ENCODE measurements at regions not wholly inside any gene's neighbourhood (a gene's known extent, or its start where the extent isn't known, plus 50 kb on each side); places are given as distances from the start of the nearest gene placed in this dataset.

DNA sequence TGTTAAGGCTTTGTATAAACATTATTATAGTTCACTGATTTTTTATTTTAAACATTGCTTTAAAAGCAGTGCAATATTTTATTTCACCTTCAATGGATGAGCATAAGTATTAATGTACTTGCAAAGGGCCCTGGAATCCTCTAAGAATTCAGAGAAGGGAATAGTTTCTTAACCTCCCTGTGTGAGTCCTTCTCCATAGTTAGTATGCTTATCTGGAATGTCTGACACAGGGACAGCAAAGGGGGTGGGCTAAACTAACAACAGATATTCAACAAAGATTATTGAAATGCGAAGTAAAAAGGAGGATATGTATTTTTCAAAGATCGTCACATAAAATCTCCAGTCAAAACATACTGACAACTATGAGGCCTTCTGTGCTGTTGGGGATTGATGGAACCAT is 300.4 kb downstream of the CENPW start (continued):
- TF ChIP-seq, protein P1, sequence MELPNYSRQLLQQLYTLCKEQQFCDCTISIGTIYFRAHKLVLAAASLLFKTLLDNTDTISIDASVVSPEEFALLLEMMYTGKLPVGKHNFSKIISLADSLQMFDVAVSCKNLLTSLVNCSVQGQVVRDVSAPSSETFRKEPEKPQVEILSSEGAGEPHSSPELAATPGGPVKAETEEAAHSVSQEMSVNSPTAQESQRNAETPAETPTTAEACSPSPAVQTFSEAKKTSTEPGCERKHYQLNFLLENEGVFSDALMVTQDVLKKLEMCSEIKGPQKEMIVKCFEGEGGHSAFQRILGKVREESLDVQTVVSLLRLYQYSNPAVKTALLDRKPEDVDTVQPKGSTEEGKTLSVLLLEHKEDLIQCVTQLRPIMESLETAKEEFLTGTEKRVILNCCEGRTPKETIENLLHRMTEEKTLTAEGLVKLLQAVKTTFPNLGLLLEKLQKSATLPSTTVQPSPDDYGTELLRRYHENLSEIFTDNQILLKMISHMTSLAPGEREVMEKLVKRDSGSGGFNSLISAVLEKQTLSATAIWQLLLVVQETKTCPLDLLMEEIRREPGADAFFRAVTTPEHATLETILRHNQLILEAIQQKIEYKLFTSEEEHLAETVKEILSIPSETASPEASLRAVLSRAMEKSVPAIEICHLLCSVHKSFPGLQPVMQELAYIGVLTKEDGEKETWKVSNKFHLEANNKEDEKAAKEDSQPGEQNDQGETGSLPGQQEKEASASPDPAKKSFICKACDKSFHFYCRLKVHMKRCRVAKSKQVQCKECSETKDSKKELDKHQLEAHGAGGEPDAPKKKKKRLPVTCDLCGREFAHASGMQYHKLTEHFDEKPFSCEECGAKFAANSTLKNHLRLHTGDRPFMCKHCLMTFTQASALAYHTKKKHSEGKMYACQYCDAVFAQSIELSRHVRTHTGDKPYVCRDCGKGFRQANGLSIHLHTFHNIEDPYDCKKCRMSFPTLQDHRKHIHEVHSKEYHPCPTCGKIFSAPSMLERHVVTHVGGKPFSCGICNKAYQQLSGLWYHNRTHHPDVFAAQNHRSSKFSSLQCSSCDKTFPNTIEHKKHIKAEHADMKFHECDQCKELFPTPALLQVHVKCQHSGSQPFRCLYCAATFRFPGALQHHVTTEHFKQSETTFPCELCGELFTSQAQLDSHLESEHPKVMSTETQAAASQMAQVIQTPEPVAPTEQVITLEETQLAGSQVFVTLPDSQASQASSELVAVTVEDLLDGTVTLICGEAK (IDR thresholded peaks at IDR 0.05; ENCODE audit: borderline replicate concordance), result no peak
- TF ChIP-seq SREBF1 (IDR thresholded peaks at IDR 0.05; ENCODE audit: low read length) (no peak), NFIC (IDR thresholded peaks at IDR 0.05; ENCODE audit: low read depth, low read length) (no peak)

DNA sequence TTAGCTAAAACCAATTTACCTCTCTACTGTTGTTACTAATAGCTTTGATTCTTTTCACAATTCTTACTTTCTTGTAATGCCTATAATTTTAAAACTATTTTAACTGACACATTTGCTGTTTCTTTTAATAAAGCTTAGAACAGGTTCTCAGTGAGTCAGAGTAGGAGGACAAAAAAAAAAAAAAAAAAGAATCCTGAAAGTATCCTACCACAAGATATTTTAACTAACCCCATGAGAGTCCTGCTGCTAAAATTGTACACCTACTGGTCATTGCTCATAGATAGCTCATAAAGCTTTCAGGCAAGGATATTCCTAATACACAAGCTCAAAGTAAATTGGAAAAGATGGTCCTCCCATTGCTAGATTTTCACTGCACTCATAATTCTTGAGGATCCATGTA is 301.0 kb downstream of the CENPW start:
- Histone ChIP-seq H3K79me2 (ENCODE audit: control insufficient read depth, insufficient read depth, low read length) (no peaks in the 10 kb centered on the region), H2AFZ (ENCODE audit: control insufficient read depth, low read depth, low read length) (no peak overlapping the region), H3K4me3 (no peak overlapping the region), H4K20me1 (ENCODE audit: control insufficient read depth, insufficient read depth) (no peaks in the 10 kb centered on the region), H3K4me2 (ENCODE audit: control insufficient read depth, insufficient read depth) (no peak overlapping the region), H3K27ac (ENCODE audit: control insufficient read depth, insufficient read depth) (no peak overlapping the region), H3K9me3 (replicated peaks; ENCODE audit: control insufficient read depth, insufficient read depth, low read length) (no peaks in the 10 kb centered on the region), H3K36me3 (ENCODE audit: control insufficient read depth in 2 of 2, insufficient read depth in 2 of 2, low read length in 1 of 2) (no peaks in the 10 kb centered on the region), H3K27me3 (replicated peaks in 1 of 2; ENCODE audit: control insufficient read depth in 2 of 2, insufficient read depth in 2 of 2, low read length in 1 of 2) (no peaks in the 10 kb centered on the region), H3K9ac (ENCODE audit: control insufficient read depth, insufficient read depth, low read length) (no peak overlapping the region), H3K4me1 (ENCODE audit: control insufficient read depth, insufficient read depth, low read length) (no peaks in the 10 kb centered on the region)
- ChIA-PET SMC1A (ENCODE audit: uncharacterized antibody, unreplicated experiment) (interaction anchor here (1.3 kb wide), 1 partner anchor 160 kb away, joined by 4 read pairs; no protein-coding TSS in a partner anchor), CTCF (interaction anchor here (0.6 to 0.9 kb wide), 2 partner anchors 9 to 51 kb away, joined by 3 read pairs; no protein-coding TSS in a partner anchor), RAD21 (ENCODE audit: unreplicated experiment) (no interaction called here), POLR2A (interaction anchor here (0.6 to 0.7 kb wide), 2 partner anchors 626 to 726 kb away, joined by 4 to 6 read pairs; partner anchors contain the start of gene RNF146)
- DNase-seq (ENCODE audit: low read depth, low spot score), result no peak
- ATAC-seq, result no peak
- BruUV-seq (replicated peaks), result no TSS peak
- TF ChIP-seq NR2F1 (conservative IDR thresholded peaks at IDR 0.05) (no peak), E2F8 (IDR thresholded peaks at IDR 0.05; ENCODE audit: low read depth, partially characterized antibody) (no peak)
- TF ChIP-seq, protein P2, sequence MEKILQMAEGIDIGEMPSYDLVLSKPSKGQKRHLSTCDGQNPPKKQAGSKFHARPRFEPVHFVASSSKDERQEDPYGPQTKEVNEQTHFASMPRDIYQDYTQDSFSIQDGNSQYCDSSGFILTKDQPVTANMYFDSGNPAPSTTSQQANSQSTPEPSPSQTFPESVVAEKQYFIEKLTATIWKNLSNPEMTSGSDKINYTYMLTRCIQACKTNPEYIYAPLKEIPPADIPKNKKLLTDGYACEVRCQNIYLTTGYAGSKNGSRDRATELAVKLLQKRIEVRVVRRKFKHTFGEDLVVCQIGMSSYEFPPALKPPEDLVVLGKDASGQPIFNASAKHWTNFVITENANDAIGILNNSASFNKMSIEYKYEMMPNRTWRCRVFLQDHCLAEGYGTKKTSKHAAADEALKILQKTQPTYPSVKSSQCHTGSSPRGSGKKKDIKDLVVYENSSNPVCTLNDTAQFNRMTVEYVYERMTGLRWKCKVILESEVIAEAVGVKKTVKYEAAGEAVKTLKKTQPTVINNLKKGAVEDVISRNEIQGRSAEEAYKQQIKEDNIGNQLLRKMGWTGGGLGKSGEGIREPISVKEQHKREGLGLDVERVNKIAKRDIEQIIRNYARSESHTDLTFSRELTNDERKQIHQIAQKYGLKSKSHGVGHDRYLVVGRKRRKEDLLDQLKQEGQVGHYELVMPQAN (conservative IDR thresholded peaks at IDR 0.05), result no peak
- in situ Hi-C loops (cut with MboI) (no loop called here), intact Hi-C loops (cut with micrococcal nuclease; ENCODE audit: unreplicated experiment) (no loop called here)
- no peak for FAIRE-seq

Data from GM12878 (cell line).